ENCODE measurements at regions not wholly inside any gene's neighbourhood (a gene's known extent, or its start where the extent isn't known, plus 50 kb on each side); places are given as distances from the start of the nearest gene placed in this dataset.

GRCh38 chr5:56447656-56448055, 214.5 kb upstream of the ANKRD55 start:
- Histone ChIP-seq H2AFZ (ENCODE audit: low read depth, low read length) (no peak overlapping the region), H3K27me3 (ENCODE audit: control insufficient read depth in 2 of 2, insufficient read depth in 2 of 2, low read length in 2 of 2) (no peaks in the 10 kb centered on the region; a peak in 1 of 5 replicates), H3K4me3 (no peak overlapping the region), H3K9me1 (ENCODE audit: control insufficient read depth, insufficient read depth, low read length) (no peaks in the 10 kb centered on the region), H3K9me3 (replicated peaks; ENCODE audit: control insufficient read depth, insufficient read depth, low read depth, low read length) (no peaks in the 10 kb centered on the region), H3K4me1 (replicated peaks in 1 of 2; ENCODE audit: control insufficient read depth in 2 of 2, insufficient read depth in 2 of 2, low read length in 2 of 2) (no peaks in the 10 kb centered on the region), H4K20me1 (replicated peaks; ENCODE audit: control insufficient read depth, insufficient read depth, low read length) (no peaks in the 10 kb centered on the region; the same call in 1 of the 2 replicates), H3K9ac (ENCODE audit: insufficient read depth in 1 of 2, low read depth in 2 of 2, low read length in 2 of 2) (no peak overlapping the region), H3K79me2 (ENCODE audit: control insufficient read depth, insufficient read depth, low read length) (no peaks in the 10 kb centered on the region), H3K27ac (ENCODE audit: extremely low read depth, low read depth, low read length) (no peak overlapping the region), H3K36me3 (ENCODE audit: control insufficient read depth, insufficient read depth, low read length) (no peaks in the 10 kb centered on the region), H3K4me2 (ENCODE audit: insufficient read depth, low read length) (no peak overlapping the region)
- POLR2A ChIA-PET = interaction anchor here (1.3 to 1.6 kb wide), 2 partner anchors 10 to 14 kb away, joined by 3 to 5 read pairs; no protein-coding TSS in a partner anchor
- BruUV-seq (replicated peaks) = no TSS peak
- in situ Hi-C loops (cut with MboI) = no loop called here
- DNase-seq (ENCODE audit: extremely low read depth in 1 of 4, low spot score in 3 of 4) (no peak), FAIRE-seq (no peak), ATAC-seq (no peak)
- CTCF ChIA-PET (ENCODE audit: low intra/inter-chr PET ratio) = no interaction called here
- 1% methylated on average over 4 of the region's 4 CpGs for WGBS (ENCODE audit: insufficient coverage, low coverage, missing lambda C conversion rate)
- intact Hi-C loops (cut with micrococcal nuclease) = no loop called here
- TF ChIP-seq ZNF280A (IDR thresholded peaks at IDR 0.05; ENCODE audit: low read depth, partially characterized antibody) = no peak
- TF ChIP-seq HOXB6 (CRISPR knock-in tag; IDR thresholded peaks at IDR 0.05; ENCODE audit: borderline replicate concordance) = no peak
- no peak for TF ChIP-seq ZNF24 (IDR thresholded peaks at IDR 0.05)
- no peak for TF ChIP-seq MTA2 (IDR thresholded peaks at IDR 0.05; ENCODE audit: low read depth)
- no peak for TF ChIP-seq LEF1 (IDR thresholded peaks at IDR 0.05)
- TF ChIP-seq HES1 (IDR thresholded peaks at IDR 0.05; ENCODE audit: low read depth) = no peak
- TF ChIP-seq ZBTB11 (CRISPR knock-in tag; IDR thresholded peaks at IDR 0.05) = no peak
- no peak for TF ChIP-seq ZNF124 (CRISPR knock-in tag; IDR thresholded peaks at IDR 0.05)
- TF ChIP-seq TOE1 (IDR thresholded peaks at IDR 0.05; ENCODE audit: borderline replicate concordance) = no peak
- no peak for TF ChIP-seq TOE1 (CRISPR knock-in tag; IDR thresholded peaks at IDR 0.05; ENCODE audit: borderline replicate concordance, low read depth)
- TF ChIP-seq HIVEP1 (CRISPR knock-in tag; IDR thresholded peaks at IDR 0.05) = no peak
- TF ChIP-seq ZNF398 (CRISPR knock-in tag; IDR thresholded peaks at IDR 0.05) = no peak
- no peak for TF ChIP-seq CBFA2T2 (conservative IDR thresholded peaks at IDR 0.05)
- no peak for TF ChIP-seq THRA (IDR thresholded peaks at IDR 0.05)
- TF ChIP-seq STAT5A (IDR thresholded peaks at IDR 0.05; ENCODE audit: borderline replicate concordance, low read length) = no peak
- no peak for TF ChIP-seq SMARCA4 (IDR thresholded peaks at IDR 0.05)

Data from K562 (cell line).